GM23338 (cell line): ENCODE measurements at regions not wholly inside any gene's neighbourhood (a gene's known extent, or its start where the extent isn't known, plus 50 kb on each side); places are given as distances from the start of the nearest gene placed in this dataset.

Experiments
- ATAC-seq: fragments of 200-7000 bp; cut with Tn5 transposase; 3 replicates; pipeline ENCODE4 v1.9.1; 2020
- DNase-seq: peaks from one replicate; pipeline ENCODE4 v3.0.0-alpha.2; 2015; ENCODE audit warnings: low spot score
- H2AFZ ChIP-seq: fragments of 200-600 bp; sonication (generic); 2 replicates; pipeline ENCODE4 v1.8.0; 2016; ENCODE audit warnings: antibody characterized with exemption, mild to moderate bottlenecking, moderate library complexity
- H3F3A ChIP-seq: fragments of 200-600 bp; sonication (generic); replicated peaks from 2 replicates; pipeline ENCODE4 v1.8.0; 2017; ENCODE audit warnings: antibody characterized with exemption, mixed run types, low read depth
- H3K27ac ChIP-seq: fragments of 200-600 bp; sonication (generic); 2 replicates; pipeline ENCODE4 v1.6.1; 2016; ENCODE audit warnings: low read depth
- H3K27me3 ChIP-seq: fragments of 200-600 bp; sonication (generic); 2 replicates; pipeline ENCODE4 v1.8.0; 2016; ENCODE audit warnings: mild to moderate bottlenecking, mixed run types, moderate library complexity; ENCODE audit not compliant: insufficient read depth
- H3K36me3 ChIP-seq: fragments of 200-600 bp; sonication (generic); 2 replicates; pipeline ENCODE4 v1.8.0; 2016; ENCODE audit warnings: mild to moderate bottlenecking; ENCODE audit not compliant: insufficient read depth
- H3K4me1 ChIP-seq: fragments of 200-600 bp; sonication (generic); 2 replicates; pipeline ENCODE4 v1.8.0; 2016; ENCODE audit warnings: mild to moderate bottlenecking, moderate library complexity; ENCODE audit not compliant: insufficient read depth
- H3K4me2 ChIP-seq: fragments of 200-600 bp; sonication (generic); 2 replicates; pipeline ENCODE4 v1.7.1; 2017; ENCODE audit warnings: mixed run types
- H3K4me3 ChIP-seq: fragments of 200-600 bp; sonication (generic); 2 replicates; pipeline ENCODE4 v1.6.1; 2016; ENCODE audit warnings: mixed run types
- H3K79me2 ChIP-seq: fragments of 200-600 bp; sonication (generic); replicated peaks from 2 replicates; pipeline ENCODE4 v1.8.0; 2017; ENCODE audit warnings: mild to moderate bottlenecking; ENCODE audit not compliant: insufficient read depth
- H3K9me2 ChIP-seq: fragments of 200-600 bp; sonication (generic); 2 replicates; pipeline ENCODE4 v1.8.0; 2017; ENCODE audit not compliant: insufficient read depth
- H4K20me1 ChIP-seq: fragments of 200-600 bp; sonication (generic); replicated peaks from 2 replicates; pipeline ENCODE4 v1.8.0; 2017; ENCODE audit warnings: mild to moderate bottlenecking; ENCODE audit not compliant: insufficient read depth
- H3K27ac Mint-ChIP-seq: 2 replicates; pipeline ENCODE4 v1.8.0; 2020; ENCODE audit warnings: inconsistent platforms, mild to moderate bottlenecking, moderate library complexity, mixed read lengths
- H3K27me3 Mint-ChIP-seq: 3 replicates; pipeline ENCODE4 v1.8.0; 2022; ENCODE audit warnings: low read depth, mild to moderate bottlenecking, moderate library complexity, mixed read lengths, inconsistent platforms; ENCODE audit not compliant: insufficient read depth, poor library complexity
- H3K36me3 Mint-ChIP-seq: 3 replicates; pipeline ENCODE4 v1.8.0; 2021; ENCODE audit warnings: low read depth, mild to moderate bottlenecking, inconsistent platforms, moderate library complexity, mixed read lengths
- H3K4me1 Mint-ChIP-seq: 3 replicates; pipeline ENCODE4 v1.8.0; 2020; ENCODE audit warnings: mild to moderate bottlenecking, inconsistent platforms, mixed read lengths
- H3K4me3 Mint-ChIP-seq: 3 replicates; pipeline ENCODE4 v1.8.0; 2021; ENCODE audit warnings: moderate library complexity, mild to moderate bottlenecking, inconsistent platforms, mixed read lengths
- H3K9me3 Mint-ChIP-seq: 3 replicates; pipeline ENCODE4 v1.8.0; 2020; ENCODE audit warnings: moderate library complexity, mild to moderate bottlenecking, inconsistent platforms, mixed read lengths
- CREB1 ChIP-seq: fragments of 250-450 bp; sonication (Bioruptor Pico); IDR thresholded peaks from 2 replicates; pipeline ENCODE4 v1.5.0; 2020; ENCODE audit warnings: low read depth, mild to moderate bottlenecking, moderate library complexity
- CTCF ChIP-seq, 2 experiments: fragments of 200-600 bp in 1 of 2; sonication (generic) in 1 of 2; conservative IDR thresholded peaks; 2 replicates each; pipeline versions ENCODE4 v1.5.1 to v1.6.1; 2016 to 2017; ENCODE audit warnings: antibody characterized with exemption in 2 of 2, low read depth in 2 of 2, mild to moderate bottlenecking in 2 of 2, moderate library complexity in 1 of 2
- ETS1 ChIP-seq: IDR thresholded peaks from 2 replicates; pipeline ENCODE4 v1.6.1; 2016; ENCODE audit warnings: antibody characterized with exemption
- EZH2 ChIP-seq: fragments of 200-600 bp; sonication (generic); IDR thresholded peaks from one replicate; pipeline ENCODE4 v1.8.0; 2017; ENCODE audit warnings: antibody characterized with exemption, mild to moderate bottlenecking, low read depth; ENCODE audit not compliant: unreplicated experiment
- EZH2phosphoT487 ChIP-seq: fragments of 200-600 bp; sonication (generic); IDR thresholded peaks from one replicate; pipeline ENCODE4 v1.8.1; 2018; ENCODE audit warnings: antibody characterized with exemption; ENCODE audit not compliant: unreplicated experiment
- JUNB ChIP-seq: IDR thresholded peaks from one replicate; pipeline ENCODE4 v1.6.1; 2016; ENCODE audit warnings: antibody characterized with exemption; ENCODE audit not compliant: unreplicated experiment
- NANOG ChIP-seq: IDR thresholded peaks from 2 replicates; pipeline ENCODE4 v1.6.1; 2016; ENCODE audit warnings: antibody characterized with exemption, borderline replicate concordance
- POLR2AphosphoS5 ChIP-seq: IDR thresholded peaks from 2 replicates; pipeline ENCODE4 v1.6.1; 2016; ENCODE audit warnings: antibody characterized with exemption, low read depth
- REST ChIP-seq: IDR thresholded peaks from one replicate; pipeline ENCODE4 v1.6.1; 2018; ENCODE audit warnings: antibody characterized with exemption; ENCODE audit not compliant: unreplicated experiment
- STAT1 ChIP-seq: IDR thresholded peaks from one replicate; pipeline ENCODE4 v1.6.1; 2016; ENCODE audit warnings: antibody characterized with exemption; ENCODE audit not compliant: unreplicated experiment
- ZNF114 ChIP-seq: fragments of 250-450 bp; sonication (Bioruptor Pico); IDR thresholded peaks from 2 replicates; pipeline ENCODE4 v1.5.0; 2020; ENCODE audit warnings: mild to moderate bottlenecking, moderate library complexity
- ZNF331 ChIP-seq: fragments of 250-450 bp; sonication (Bioruptor Pico); IDR thresholded peaks from 2 replicates; pipeline ENCODE4 v1.5.0; 2020; ENCODE audit warnings: low read depth, mild to moderate bottlenecking, moderate library complexity
- ZNF462 ChIP-seq: fragments of 250-450 bp; sonication (Bioruptor Pico); IDR thresholded peaks from 2 replicates; pipeline ENCODE4 v1.5.0; 2020; ENCODE audit warnings: mild to moderate bottlenecking, moderate library complexity

- no peak overlapping the region for H3K27ac Mint-ChIP-seq
- Histone ChIP-seq H3F3A (no peaks in the 10 kb centered on the region), H4K20me1 (no peaks in the 10 kb centered on the region), H3K79me2 (no peaks in the 10 kb centered on the region), H3K4me2 (no peak overlapping the region), H3K9me2 (no peaks in the 10 kb centered on the region; the same call in 1 of the 2 replicates), H3K36me3 (no peaks in the 10 kb centered on the region), H3K4me3 (no peak overlapping the region), H2AFZ (no peak overlapping the region), H3K27me3 (no peaks in the 10 kb centered on the region), H3K4me1 (peaks cover 8% of the 10 kb centered on the region; the same call in 1 of the 2 replicates), H3K27ac (no peak overlapping the region)
- H3K4me3 Mint-ChIP-seq, result no peak overlapping the region
- no peaks in the 10 kb centered on the region for H3K27me3 Mint-ChIP-seq
- H3K36me3 Mint-ChIP-seq, result peaks cover 5% of the 10 kb centered on the region; the same call in 1 of the 3 replicates
- no peak for TF ChIP-seq EZH2phosphoT487
- no peak for TF ChIP-seq EZH2
- no peak for TF ChIP-seq POLR2AphosphoS5
- no peak for TF ChIP-seq CREB1 (CRISPR knock-in tag)
- no peak for TF ChIP-seq REST
- TF ChIP-seq JUNB, result no peak
- no peak for TF ChIP-seq ZNF331 (CRISPR knock-in tag)
- no peak for TF ChIP-seq ETS1
- no peak for TF ChIP-seq NANOG
- no peak for TF ChIP-seq ZNF114 (CRISPR knock-in tag)
- no peak for TF ChIP-seq STAT1
- TF ChIP-seq ZNF462 (CRISPR knock-in tag), result no peak
- no peak for TF ChIP-seq CTCF (conservative IDR thresholded peaks at IDR 0.05; ENCODE audit: low read depth in 2 of 2)
- no peak for ATAC-seq
- H3K9me3 Mint-ChIP-seq, result peaks cover 3% of the 10 kb centered on the region; the same call in 2 of the 3 replicates
- peaks cover 12% of the 10 kb centered on the region for H3K4me1 Mint-ChIP-seq
- DNase-seq, result no peak
Measured at GRCh38 chr10:83580373-83581012, 558.8 kb upstream of the GHITM start.
